ENCODE measurements at regions not wholly inside any gene's neighbourhood (a gene's known extent, or its start where the extent isn't known, plus 50 kb on each side); places are given as distances from the start of the nearest gene placed in this dataset.

DNA sequence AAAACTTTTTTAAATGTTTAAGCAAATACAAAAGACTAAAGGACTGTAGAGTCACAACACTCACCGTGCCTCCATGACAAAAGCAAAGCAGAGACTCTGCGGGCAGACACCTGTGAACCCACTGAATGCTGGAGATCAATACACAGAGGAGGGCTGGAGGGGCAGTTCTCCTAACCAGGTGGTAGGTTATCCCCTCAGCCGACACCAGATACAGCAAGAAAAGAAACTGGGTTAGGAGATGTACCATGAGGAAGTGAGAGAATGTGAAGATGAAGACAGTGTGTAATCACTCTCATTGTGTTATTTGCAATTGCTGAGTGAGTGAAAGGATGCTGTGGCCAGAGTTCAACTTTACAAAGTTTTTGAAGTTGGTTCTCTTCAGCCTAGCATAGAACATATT lies 480.3 kb downstream of the BCL11B start:
- in situ Hi-C loops (cut with HindIII; ENCODE audit: low sequenced_read_pairs), result no loop called here
- TF ChIP-seq, protein P1, sequence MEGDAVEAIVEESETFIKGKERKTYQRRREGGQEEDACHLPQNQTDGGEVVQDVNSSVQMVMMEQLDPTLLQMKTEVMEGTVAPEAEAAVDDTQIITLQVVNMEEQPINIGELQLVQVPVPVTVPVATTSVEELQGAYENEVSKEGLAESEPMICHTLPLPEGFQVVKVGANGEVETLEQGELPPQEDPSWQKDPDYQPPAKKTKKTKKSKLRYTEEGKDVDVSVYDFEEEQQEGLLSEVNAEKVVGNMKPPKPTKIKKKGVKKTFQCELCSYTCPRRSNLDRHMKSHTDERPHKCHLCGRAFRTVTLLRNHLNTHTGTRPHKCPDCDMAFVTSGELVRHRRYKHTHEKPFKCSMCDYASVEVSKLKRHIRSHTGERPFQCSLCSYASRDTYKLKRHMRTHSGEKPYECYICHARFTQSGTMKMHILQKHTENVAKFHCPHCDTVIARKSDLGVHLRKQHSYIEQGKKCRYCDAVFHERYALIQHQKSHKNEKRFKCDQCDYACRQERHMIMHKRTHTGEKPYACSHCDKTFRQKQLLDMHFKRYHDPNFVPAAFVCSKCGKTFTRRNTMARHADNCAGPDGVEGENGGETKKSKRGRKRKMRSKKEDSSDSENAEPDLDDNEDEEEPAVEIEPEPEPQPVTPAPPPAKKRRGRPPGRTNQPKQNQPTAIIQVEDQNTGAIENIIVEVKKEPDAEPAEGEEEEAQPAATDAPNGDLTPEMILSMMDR (IDR thresholded peaks at IDR 0.05; ENCODE audit: low read depth, low read length, missing control alignments), result no peak

DNA sequence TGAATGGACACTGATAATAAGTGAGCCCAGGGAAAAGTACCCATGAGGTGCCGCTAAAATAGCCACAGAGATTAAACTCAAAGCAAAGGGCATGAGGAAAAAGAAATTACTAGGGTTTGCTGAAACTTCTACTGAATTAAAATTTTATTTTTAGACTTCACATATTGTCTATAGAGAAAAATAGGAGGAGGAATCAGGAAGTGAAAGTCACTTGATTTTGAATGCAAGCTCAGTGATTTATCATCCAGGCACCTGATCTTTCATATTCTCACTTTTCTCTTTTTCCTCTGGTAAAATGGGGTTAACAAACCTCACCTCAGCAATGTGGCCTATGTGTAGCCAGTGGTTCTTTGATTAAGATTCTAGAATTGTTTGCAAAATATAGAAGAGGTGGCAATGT lies 479.8 kb downstream of the BCL11B start:
- no peak for DNase-seq (ENCODE audit: low read depth)
- H3K4me3 ChIP-seq (ENCODE audit: low read depth, low read length), result no peak overlapping the region
- in situ Hi-C loops (cut with HindIII; ENCODE audit: low sequenced_read_pairs), result no loop called here
- TF ChIP-seq, protein P1 (IDR thresholded peaks at IDR 0.05; ENCODE audit: low read depth, low read length, missing control alignments), result no peak

More for the DNA sequence above, 480.3 kb downstream of the BCL11B start:
- no peak overlapping the region for H3K4me3 ChIP-seq (ENCODE audit: low read depth, low read length)
- DNase-seq (ENCODE audit: low read depth), result no peak

DNA sequence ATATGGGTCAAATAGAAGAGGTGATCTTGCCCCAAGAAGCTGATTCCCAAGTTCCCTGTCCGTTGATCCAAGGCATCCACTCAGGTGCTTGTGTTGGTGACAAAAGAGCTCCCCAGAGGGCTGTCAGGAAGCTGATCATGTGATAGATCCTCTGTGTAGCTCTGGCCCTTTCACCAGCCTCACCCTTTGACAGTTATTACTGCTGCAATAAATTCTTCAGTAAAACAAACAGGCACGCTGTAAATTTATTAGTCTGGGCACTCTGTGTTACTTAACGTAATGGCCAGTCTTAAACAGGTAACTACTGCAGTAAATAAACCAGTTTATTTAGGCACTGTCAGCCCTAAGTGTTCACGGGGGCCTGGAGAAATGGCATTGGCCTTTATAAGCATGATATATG lies 473.9 kb downstream of the BCL11B start:
- no peak for DNase-seq (ENCODE audit: low read depth)
- no peak overlapping the region for H3K4me3 ChIP-seq (ENCODE audit: low read depth, low read length)
- TF ChIP-seq, protein P1 (IDR thresholded peaks at IDR 0.05; ENCODE audit: low read depth, low read length, missing control alignments), result no peak
- in situ Hi-C loops (cut with HindIII; ENCODE audit: low sequenced_read_pairs), result no loop called here

DNA sequence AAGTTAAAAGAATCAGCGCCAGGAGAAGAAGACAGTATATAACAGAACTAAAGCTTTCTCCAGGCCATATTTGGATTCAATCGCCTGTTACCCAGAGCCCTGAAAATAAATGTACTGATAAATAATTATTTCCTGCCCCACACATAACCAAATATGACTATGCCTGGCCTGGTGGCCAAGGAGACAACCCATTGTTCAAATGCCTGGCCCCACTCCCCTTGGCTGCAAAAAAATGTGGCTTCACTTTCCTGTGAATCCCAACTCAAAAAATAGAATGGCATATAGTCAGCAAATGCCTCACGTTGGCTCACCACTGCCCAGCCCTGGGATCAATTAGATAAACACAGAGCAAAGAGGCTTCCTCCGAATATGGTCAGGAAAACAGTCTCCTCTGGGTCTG lies 472.1 kb downstream of the BCL11B start:
- no peak overlapping the region for H3K4me3 ChIP-seq (ENCODE audit: low read depth, low read length)
- in situ Hi-C loops (cut with HindIII; ENCODE audit: low sequenced_read_pairs), result no loop called here

DNA sequence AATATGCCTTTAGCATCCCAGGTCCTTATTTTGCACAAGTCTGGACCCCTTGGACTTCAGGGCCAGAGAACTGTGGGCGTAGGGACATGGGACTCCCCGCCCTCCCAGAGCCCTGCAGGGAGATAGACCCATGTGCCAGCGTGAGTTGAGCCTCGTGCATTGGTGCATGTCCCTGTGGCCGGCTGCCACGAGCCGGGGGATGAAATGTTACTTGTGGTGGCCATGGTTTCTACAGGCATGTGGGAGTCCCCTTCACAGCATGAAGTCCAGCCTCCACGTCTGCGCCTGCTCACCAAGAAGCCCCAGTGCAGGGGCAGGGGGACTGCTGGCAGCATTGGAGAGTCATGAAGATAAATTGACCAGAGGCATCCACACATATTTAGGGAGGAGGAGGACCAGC lies 470.0 kb downstream of the BCL11B start:
- no peak overlapping the region for H3K4me3 ChIP-seq (ENCODE audit: low read depth, low read length)
- in situ Hi-C loops (cut with HindIII; ENCODE audit: low sequenced_read_pairs), result no loop called here
- DNase-seq (ENCODE audit: low read depth), result no peak
- TF ChIP-seq, protein P1 (IDR thresholded peaks at IDR 0.05; ENCODE audit: low read depth, low read length, missing control alignments), result no peak

More for the DNA sequence above, 472.1 kb downstream of the BCL11B start:
- TF ChIP-seq, protein P1 (IDR thresholded peaks at IDR 0.05; ENCODE audit: low read depth, low read length, missing control alignments), result no peak
- DNase-seq (ENCODE audit: low read depth), result no peak

DNA sequence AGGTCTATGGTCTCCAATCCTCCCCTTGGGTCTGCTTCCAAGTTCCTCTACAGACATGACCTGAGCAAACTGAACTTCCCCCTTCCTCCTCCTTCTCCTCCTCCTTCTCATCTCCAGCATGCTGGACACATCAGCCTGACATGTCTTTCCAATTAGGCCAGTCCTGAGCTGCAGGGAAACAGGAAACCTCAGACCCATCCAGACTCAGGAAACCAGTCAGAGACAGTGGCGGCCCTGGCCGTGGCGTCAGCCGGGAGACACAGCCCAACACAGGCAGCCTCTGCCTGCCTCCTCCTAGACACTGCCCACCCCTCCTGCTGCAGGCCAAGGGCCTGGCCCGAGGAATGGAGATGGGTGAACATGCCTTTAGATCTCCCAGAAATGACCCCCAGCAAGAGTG lies 468.8 kb downstream of the BCL11B start:
- in situ Hi-C loops (cut with HindIII; ENCODE audit: low sequenced_read_pairs), result no loop called here
- H3K4me3 ChIP-seq (ENCODE audit: low read depth, low read length), result no peak overlapping the region
- TF ChIP-seq, protein P1 (IDR thresholded peaks at IDR 0.05; ENCODE audit: low read depth, low read length, missing control alignments), result no peak
- no peak for DNase-seq (ENCODE audit: low read depth)
